ENCODE measurements at regions not wholly inside any gene's neighbourhood (a gene's known extent, or its start where the extent isn't known, plus 50 kb on each side); places are given as distances from the start of the nearest gene placed in this dataset.

DNA sequence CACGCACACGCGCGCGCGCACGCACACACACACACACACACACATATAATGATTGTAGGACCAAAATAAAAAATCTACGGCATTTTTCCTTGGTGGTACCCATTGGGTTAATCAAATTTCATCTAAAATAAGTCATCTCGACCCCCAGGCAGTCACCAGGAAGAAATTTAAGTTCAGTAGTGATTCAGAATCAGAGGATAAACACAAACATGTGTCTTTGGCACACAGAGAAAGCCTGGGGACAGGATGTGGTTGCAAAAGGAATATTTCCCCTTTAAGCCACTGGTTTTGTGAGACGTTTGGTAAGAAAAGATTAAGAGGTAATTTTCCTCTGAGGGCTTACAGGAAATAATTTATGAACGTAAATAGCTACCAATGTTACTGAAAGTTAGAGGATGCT, 171.6 kb upstream of the PIEZO2 start:
- peak; percentile 35 for DNase-seq (ENCODE audit: low read depth)
- no peak overlapping the region for H3K4me3 ChIP-seq (ENCODE audit: low read depth, low read length)
- TF ChIP-seq, protein P1, sequence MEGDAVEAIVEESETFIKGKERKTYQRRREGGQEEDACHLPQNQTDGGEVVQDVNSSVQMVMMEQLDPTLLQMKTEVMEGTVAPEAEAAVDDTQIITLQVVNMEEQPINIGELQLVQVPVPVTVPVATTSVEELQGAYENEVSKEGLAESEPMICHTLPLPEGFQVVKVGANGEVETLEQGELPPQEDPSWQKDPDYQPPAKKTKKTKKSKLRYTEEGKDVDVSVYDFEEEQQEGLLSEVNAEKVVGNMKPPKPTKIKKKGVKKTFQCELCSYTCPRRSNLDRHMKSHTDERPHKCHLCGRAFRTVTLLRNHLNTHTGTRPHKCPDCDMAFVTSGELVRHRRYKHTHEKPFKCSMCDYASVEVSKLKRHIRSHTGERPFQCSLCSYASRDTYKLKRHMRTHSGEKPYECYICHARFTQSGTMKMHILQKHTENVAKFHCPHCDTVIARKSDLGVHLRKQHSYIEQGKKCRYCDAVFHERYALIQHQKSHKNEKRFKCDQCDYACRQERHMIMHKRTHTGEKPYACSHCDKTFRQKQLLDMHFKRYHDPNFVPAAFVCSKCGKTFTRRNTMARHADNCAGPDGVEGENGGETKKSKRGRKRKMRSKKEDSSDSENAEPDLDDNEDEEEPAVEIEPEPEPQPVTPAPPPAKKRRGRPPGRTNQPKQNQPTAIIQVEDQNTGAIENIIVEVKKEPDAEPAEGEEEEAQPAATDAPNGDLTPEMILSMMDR (IDR thresholded peaks at IDR 0.05; ENCODE audit: insufficient read depth, low read depth, low read length): no peak

DNA sequence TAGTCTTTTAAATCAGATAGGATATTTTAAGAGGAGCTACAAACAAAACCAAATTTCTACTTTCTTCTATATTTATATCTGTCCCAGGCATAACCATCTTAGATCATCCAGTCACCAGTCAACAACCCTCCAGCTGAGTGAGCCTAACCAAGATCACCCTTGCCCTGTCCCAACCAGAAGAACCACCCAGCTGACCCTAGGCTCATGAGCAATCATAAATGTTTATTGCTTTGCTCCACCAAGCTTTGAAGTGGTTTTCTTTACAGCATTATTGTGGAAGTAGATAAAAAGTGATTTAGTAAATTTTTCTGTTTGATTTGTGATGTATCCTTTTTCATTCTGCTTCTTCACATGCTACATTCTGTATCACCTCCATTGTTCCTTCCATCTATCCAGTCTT, 167.2 kb upstream of the PIEZO2 start:
- H3K4me3 ChIP-seq (ENCODE audit: low read depth, low read length): no peak overlapping the region
- TF ChIP-seq, protein P1 (IDR thresholded peaks at IDR 0.05; ENCODE audit: insufficient read depth, low read depth, low read length): no peak
- no peak for DNase-seq (ENCODE audit: low read depth)

DNA sequence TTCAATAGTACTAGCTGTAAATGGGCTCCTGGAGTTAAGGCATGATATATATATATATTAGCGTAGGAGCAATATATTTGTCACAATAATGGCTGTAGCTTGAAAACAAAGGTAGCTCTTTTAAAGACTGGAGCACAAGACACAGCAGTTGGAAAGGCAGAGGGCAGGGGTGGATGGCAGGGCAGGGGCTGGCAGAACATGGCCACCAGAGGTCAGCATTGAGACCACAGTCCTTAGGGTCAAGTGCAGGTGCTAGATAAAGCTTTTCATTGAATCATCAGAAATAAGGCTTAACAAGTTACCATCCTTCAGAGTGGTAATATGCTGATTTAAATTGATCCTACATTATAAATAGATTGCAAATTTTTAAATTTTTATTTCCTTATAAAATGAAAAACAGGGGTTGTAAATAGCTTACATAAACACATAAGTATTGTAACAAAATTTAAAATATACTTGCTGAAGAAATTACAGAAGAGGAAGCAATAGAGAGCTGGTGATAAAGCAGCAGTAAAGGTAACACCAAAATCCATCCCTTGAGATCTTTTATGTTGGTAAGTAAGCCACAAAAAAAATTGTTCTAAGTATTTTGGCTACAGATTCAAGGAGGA, 161.2 kb upstream of the PIEZO2 start:
- TF ChIP-seq, protein P1 (IDR thresholded peaks at IDR 0.05; ENCODE audit: insufficient read depth, low read depth, low read length): peak; percentile 72
- peak; percentile 31 for DNase-seq (ENCODE audit: low read depth)
- no peak overlapping the region for H3K4me3 ChIP-seq (ENCODE audit: low read depth, low read length)

DNA sequence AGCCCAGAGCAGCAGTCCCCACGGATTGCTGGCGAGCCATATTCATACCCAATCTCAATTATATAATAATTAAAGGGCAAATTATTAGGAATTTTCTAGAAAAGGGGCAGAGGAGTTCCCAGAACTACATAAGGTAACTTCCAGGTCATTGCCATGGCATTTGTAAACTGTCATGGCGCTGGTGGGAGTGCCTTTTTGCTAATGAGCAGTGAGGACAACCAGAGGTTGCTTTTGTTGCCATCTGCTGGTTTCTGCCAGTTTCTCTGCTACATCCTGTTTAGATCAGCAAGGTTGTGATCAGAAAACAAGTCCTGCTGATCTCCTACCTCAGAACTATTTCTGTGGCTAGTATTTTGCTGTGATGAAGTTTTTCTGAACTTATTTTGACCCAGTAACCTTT, 159.8 kb upstream of the PIEZO2 start:
- TF ChIP-seq, protein P1 (IDR thresholded peaks at IDR 0.05; ENCODE audit: insufficient read depth, low read depth, low read length): no peak
- no peak for DNase-seq (ENCODE audit: low read depth)
- no peak overlapping the region for H3K4me3 ChIP-seq (ENCODE audit: low read depth, low read length)

DNA sequence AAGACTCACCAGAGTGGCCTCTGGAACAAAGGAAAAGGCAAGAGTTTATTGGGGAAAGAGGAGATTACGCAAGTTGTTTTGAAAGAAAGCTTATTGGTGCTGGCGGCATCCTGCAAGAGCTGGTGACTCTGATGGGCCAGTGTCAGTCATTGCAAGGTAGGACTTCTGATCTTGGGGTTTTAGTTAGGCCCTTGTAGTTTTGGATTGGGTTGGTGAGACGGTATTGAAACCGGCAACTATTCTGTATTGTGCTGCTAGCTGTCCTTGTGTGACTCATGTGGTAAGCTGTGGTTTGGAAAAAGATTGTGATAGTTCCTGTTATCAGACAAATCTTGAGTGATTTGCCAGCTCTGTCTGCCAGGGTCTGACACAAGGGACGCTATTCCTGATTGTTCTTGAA, 159.1 kb upstream of the PIEZO2 start:
- TF ChIP-seq, protein P1 (IDR thresholded peaks at IDR 0.05; ENCODE audit: insufficient read depth, low read depth, low read length): no peak
- no peak overlapping the region for H3K4me3 ChIP-seq (ENCODE audit: low read depth, low read length)
- no peak for DNase-seq (ENCODE audit: low read depth)

DNA sequence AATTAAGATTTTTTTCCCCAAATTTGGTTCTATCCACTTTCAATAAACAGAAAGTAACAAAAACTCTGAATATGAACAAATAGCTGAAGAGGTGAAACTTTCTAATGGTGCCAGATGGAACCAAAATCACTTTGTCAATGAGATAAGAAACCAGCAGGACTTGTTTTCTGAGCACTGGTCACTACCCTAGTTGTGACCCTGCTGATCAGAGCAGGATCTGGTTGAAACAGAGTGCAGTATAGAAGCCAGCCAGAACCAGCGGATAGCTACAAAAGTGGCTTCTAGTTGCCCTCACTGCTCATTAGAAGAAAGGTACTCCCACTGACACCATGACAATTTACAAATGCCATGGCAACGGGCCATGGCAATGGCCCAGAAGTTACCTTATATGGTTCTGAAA, 158.3 kb upstream of the PIEZO2 start:
- H3K4me3 ChIP-seq (ENCODE audit: low read depth, low read length): no peak overlapping the region
- TF ChIP-seq, protein P1 (IDR thresholded peaks at IDR 0.05; ENCODE audit: insufficient read depth, low read depth, low read length): no peak
- no peak for DNase-seq (ENCODE audit: low read depth)

DNA sequence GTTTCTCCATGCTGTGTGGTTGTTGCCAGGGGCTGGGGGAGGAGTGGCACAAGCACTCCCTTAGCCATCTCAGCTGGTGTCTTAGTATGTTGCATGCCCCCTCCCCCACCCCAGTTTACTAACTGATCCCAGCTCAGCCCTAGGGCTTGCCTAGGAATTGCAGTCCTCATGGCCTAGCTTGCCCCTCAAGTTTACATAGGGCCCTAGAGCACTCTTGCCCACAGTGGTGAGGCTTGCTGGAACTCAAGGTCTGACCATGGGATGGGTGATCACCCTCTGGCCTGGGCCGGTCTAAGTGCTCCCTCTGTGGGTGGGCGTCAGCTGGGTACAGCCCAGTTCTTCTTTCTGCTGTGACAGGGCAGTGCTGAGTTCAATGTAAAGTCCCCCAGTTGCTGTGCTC, 156.1 kb upstream of the PIEZO2 start:
- DNase-seq (ENCODE audit: low read depth): no peak
- no peak overlapping the region for H3K4me3 ChIP-seq (ENCODE audit: low read depth, low read length)
- TF ChIP-seq, protein P1 (IDR thresholded peaks at IDR 0.05; ENCODE audit: insufficient read depth, low read depth, low read length): no peak

All from fibroblast of villous mesenchyme (primary cell).